Peyer's patch (tissue), 4 donors: ENCODE measurements at regions not wholly inside any gene's neighbourhood (a gene's known extent, or its start where the extent isn't known, plus 50 kb on each side); places are given as distances from the start of the nearest gene placed in this dataset.

ENCODE experiments used
- CTCF ChIP-seq, 6 experiments: fragments of 450-650 bp in 4 of 6; fragments of 200-600 bp in 2 of 6; sonication (generic) in 1 of 6; IDR thresholded peaks; one replicate each; pipeline ENCODE4 v1.5.1; 2017 to 2019; ENCODE audit warnings: antibody characterized with exemption in 6 of 6, mild to moderate bottlenecking in 3 of 6, moderate library complexity in 1 of 6
- POLR2A ChIP-seq, 2 donors: fragments of 450-650 bp; IDR thresholded peaks; one replicate each; pipeline ENCODE4 v1.5.1; 2017; ENCODE audit warnings: antibody characterized with exemption in 2 of 2, mild to moderate bottlenecking in 2 of 2, moderate library complexity in 2 of 2

GRCh38 chr7:52026140-52026539 is 709.5 kb upstream of the COBL start:
- no peak for TF ChIP-seq POLR2A (IDR thresholded peaks at IDR 0.05)
- no peak for TF ChIP-seq CTCF (IDR thresholded peaks at IDR 0.05)
